GM18867 (cell line): ENCODE measurements at regions not wholly inside any gene's neighbourhood (a gene's known extent, or its start where the extent isn't known, plus 50 kb on each side); places are given as distances from the start of the nearest gene placed in this dataset.

Experiments
- ATAC-seq: cut with Tn5 transposase; IDR thresholded peaks from one replicate; pipeline ENCODE4 v1.9.1; 2021; ENCODE audit warnings: mild to moderate bottlenecking, moderate library complexity; ENCODE audit not compliant: unreplicated experiment

DNA sequence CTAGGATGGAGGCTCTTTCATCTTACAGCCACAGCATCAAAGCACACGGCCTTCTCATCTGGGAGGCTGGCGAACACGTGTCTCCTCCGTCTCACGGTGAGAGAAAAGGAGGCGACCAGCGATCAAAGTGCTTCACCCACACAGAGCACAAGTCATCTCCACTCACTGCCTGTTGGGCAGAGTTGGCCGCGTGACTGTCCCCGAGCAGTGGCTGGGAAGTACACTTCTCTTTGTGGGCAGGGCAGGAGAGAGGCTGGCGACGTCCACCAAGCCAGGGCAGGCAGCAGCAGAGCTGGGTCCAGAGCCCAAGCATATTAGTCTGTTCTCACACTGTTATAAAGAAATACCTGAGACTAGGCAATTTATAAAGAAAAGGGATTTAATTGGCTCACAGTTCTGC, 64.1 kb upstream of the FOXC1 start:
- no peak for ATAC-seq

DNA sequence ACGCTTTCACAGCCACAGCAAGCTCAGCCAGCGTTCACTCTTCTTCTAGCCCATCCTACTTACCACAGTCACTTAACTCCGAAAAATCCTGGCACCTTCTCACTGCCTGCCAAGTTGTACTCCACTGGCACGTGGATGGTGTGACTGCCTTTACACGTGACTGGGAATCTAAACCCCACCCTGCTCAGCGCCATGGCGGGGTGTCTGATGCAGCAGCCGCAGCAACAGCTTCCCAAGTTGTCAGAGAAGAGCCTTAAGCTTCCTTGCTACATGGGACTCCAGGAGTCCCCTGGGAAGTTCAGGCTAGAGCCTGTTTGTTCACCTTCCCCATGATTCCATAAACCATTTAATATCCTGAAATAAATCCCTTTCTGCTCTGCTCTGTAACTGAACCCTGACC, 61.9 kb upstream of the FOXC1 start:
- no peak for ATAC-seq

DNA sequence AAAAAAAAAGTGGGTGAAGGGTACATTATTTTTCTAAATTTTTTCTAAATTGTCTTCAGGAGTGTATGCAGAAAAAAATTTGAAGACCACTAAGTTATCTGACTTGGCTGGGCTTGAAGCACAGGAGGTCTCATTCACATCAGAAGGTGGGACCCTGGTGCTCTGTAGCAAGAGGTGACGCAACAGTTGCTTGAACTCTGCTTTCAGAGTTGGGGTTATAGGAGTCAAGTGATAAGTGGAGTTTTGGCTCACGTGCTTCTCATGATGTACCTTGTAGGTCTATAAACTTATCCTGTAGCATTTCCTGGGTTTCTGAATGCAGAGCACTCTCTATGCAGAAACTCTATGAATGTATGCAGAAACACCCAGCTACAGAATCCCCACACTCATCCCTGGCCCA, 58.5 kb upstream of the FOXC1 start:
- no peak for ATAC-seq

DNA sequence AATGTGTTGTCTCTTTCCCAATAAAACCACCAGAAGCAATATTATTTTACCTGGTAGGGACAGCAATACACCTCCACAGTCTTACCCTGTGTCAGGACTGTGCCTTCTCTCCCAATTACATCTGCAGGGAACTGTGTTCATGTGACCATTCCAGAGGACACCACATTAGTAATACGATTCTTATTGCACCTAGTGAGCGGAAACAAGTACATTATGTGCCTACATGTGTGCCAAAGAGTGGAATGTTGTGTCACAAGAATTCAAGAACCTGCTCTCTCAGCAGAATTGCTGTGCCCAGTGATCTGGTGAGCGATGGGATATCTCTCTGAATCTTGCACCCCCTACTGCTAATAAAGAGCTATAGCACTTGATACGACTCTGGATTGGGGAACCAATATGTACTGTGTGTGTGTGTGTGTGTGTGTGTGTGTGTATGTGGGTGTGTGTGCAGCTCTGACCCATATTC, 57.4 kb upstream of the FOXC1 start:
- ATAC-seq = no peak

DNA sequence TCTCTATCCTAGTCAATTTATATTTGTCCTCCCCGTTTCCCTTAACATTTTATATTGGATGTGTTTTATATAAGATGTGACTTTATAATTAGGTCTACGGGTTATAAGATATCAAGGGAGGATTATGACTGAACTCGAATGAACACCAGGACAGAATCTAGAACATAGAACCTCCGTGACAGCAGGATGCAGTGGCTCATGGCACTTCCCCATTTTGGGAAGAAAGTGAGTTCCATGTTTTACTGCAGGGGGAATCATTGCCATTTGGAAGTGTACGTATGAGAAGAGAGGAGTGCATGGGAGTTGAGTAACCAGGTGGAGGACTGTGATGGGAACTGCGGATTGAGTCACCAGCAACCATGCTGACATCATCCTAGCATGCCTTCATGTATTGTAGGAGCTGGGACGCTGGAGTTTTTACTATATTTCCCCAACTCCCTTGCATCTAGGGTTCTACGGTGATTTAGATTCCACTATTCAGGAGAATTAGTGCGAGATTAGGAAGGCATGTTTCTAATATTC, 56.1 kb upstream of the FOXC1 start:
- ATAC-seq = no peak

DNA sequence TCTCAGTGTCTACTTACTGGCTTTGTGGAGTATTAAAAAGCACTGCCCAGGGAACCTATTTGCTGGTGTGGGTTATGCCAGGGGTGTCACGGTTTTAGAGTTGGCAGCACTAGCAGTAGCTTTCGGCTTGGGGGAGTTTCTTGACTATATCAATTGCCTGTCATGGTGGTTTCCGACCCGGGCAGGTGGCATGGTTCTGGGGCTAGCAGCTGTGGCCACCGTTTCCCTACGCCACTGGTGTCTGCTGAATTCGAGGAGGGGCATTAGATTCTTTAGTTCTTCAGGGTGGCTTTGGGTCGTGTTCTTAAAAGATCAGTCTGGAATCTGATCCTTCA, 55.6 kb upstream of the FOXC1 start:
- no peak for ATAC-seq

DNA sequence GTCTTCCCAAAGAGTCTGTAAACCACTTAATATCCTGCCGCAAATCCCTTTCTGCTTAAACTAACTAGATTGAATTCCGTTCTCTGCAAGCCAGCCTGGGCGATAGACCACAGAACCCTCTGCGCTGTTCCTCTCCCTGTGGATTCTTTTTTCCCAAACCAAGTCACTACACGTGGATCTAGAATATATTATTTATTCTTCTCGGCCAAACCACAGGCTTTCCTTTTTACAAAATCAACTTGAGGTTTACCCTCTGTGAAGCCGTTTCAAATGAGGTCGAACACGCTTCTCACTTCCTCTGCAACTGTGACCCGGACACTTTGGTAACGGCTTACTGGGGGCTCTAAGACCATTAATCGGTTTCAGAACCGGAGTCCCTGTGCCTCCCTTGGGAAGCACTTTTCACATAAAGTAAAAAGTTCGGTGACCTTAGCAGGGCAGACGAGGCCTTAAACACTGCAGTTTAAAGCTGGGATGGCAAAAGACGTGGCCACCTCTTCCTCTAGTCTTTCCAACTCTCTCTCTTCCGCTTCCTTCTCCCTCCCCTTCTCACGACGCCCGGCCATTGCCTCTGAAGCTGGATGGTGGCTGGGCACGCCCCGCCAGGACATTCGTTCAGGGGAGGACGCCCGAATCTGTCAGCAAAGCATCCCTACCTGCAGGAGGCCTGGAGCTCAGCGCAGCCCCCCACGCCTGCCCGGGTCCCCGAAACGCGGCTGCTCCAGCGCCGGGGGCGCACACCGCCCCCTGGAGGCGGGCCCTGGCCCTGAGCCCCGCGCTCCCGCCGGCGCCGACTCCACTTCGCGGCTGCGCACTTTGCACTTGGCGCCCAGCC, 55.0 kb upstream of the FOXC1 start:
- ATAC-seq = peak; percentile 64

DNA sequence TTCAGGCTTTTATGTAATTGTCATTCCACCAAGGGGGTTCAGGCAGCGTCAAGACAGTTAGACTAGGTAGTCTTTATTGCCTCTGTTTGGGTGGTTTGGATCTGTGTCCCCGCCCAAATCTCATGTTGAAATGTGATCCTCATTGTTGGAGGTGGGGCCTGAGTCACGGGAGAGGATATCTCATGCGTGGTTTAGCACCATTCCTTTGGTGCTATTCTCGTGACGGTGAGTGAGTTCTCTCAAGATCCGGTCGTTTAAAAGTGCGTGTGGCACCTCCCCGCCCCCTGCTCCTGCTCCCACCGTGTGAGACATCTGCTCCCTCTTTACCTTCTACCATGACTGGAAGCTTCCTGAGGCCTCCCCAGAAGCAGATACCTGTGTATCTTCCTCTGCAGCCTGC, 51.3 kb upstream of the FOXC1 start:
- no peak for ATAC-seq
